SK-N-SH (cell line): ENCODE measurements at regions not wholly inside any gene's neighbourhood (a gene's known extent, or its start where the extent isn't known, plus 50 kb on each side); places are given as distances from the start of the nearest gene placed in this dataset.

Experiments used
- CTCF ChIA-PET: fragments of 300-600, 350-600 bp; formaldehyde crosslinking; extraction: SDS; loops from one replicate; lab custom pipeline; 2021; lab: Yijun Ruan, JAX
- POLR2A ChIA-PET: fragments of 350-600 bp; sonication (Branson Sonifier 250); formaldehyde crosslinking; extraction: SDS; loops from one replicate; lab custom pipeline; 2020; ENCODE audit warnings: antibody characterized with exemption, inconsistent platforms; lab: Yijun Ruan, JAX
- DNase-seq: peaks from one replicate; pipeline ENCODE4 v3.0.0; 2012
- H2AFZ ChIP-seq: fragments of 200-600 bp; sonication (generic); 2 replicates; pipeline ENCODE4 v1.8.1; 2016; ENCODE audit warnings: antibody characterized with exemption, mild to moderate bottlenecking, low read depth
- H3F3A ChIP-seq: fragments of 200-600 bp; sonication (generic); replicated peaks from 2 replicates; pipeline ENCODE3; 2016; ENCODE audit warnings: antibody characterized with exemption, mild to moderate bottlenecking; ENCODE audit not compliant: insufficient read depth
- H3K27ac ChIP-seq, 2 experiments: fragments of 200-500 bp in 1 of 2; fragments of 200-600 bp in 1 of 2; sonication (Bioruptor generic) in 1 of 2; sonication (generic), shearing (Covaris generic) in 1 of 2; 2 replicates each; pipeline versions ENCODE4 v1.5.1 to v1.6.1; 2014 to 2016; ENCODE audit warnings: low read depth in 2 of 2, inconsistent platforms in 1 of 2, low read length in 1 of 2, mild to moderate bottlenecking in 1 of 2, mixed read lengths in 1 of 2
- H3K27me3 ChIP-seq: fragments of 200-600 bp; sonication (generic), shearing (Covaris generic); 2 replicates; pipeline ENCODE4 v1.6.1; 2016; ENCODE audit warnings: mixed run types; ENCODE audit not compliant: insufficient read depth
- H3K36me3 ChIP-seq, 2 experiments: fragments of 200-500 bp in 1 of 2; fragments of 200-600 bp in 1 of 2; sonication (Bioruptor generic) in 1 of 2; sonication (generic) in 1 of 2; replicated peaks in 1 of 2; 2 replicates each; pipeline versions ENCODE3 to v1.5.1; 2014 to 2016; ENCODE audit warnings: low read length in 1 of 2, mild to moderate bottlenecking in 1 of 2; ENCODE audit not compliant: insufficient read depth in 2 of 2, control insufficient read depth in 1 of 2
- H3K4me1 ChIP-seq, 2 experiments: fragments of 200-500 bp in 1 of 2; fragments of 200-600 bp in 1 of 2; sonication (Bioruptor generic) in 1 of 2; sonication (generic), shearing (Covaris generic) in 1 of 2; 2 replicates each; pipeline versions ENCODE4 v1.5.1 to v1.6.1; 2014 to 2016; ENCODE audit warnings: low read depth in 1 of 2, low read length in 1 of 2, mixed run types in 1 of 2; ENCODE audit not compliant: insufficient read depth in 2 of 2, control insufficient read depth in 1 of 2
- H3K4me2 ChIP-seq: fragments of 200-600 bp; sonication (generic), shearing (Covaris generic); 2 replicates; pipeline ENCODE4 v1.6.1; 2017; ENCODE audit warnings: mixed run types
- H3K4me3 ChIP-seq, 2 experiments: fragments of 200-500 bp in 1 of 2; fragments of 200-600 bp in 1 of 2; sonication (Bioruptor generic) in 1 of 2; sonication (generic), shearing (Covaris generic) in 1 of 2; 2 replicates each; pipeline versions ENCODE4 v1.5.1 to v1.8.1; 2014 to 2016; ENCODE audit warnings: low read depth in 2 of 2, inconsistent platforms in 1 of 2, low read length in 1 of 2, mild to moderate bottlenecking in 1 of 2, mixed read lengths in 1 of 2, moderate library complexity in 1 of 2
- H3K79me2 ChIP-seq: fragments of 200-600 bp; sonication (generic); 2 replicates; pipeline ENCODE4 v1.8.1; 2017; ENCODE audit warnings: mild to moderate bottlenecking; ENCODE audit not compliant: insufficient read depth
- H3K9ac ChIP-seq: fragments of 200-600 bp; sonication (generic); 2 replicates; pipeline ENCODE4 v1.6.1; 2017; ENCODE audit warnings: mixed run types
- H3K9me2 ChIP-seq: fragments of 200-600 bp; sonication (generic); 2 replicates; pipeline ENCODE4 v1.6.1; 2017; ENCODE audit warnings: mixed run types
- H3K9me3 ChIP-seq: fragments of 200-600 bp; sonication (generic); 2 replicates; pipeline ENCODE4 v1.6.1; 2017; ENCODE audit warnings: mixed run types, mild to moderate bottlenecking, moderate library complexity
- H4K20me1 ChIP-seq: fragments of 200-600 bp; sonication (generic); 2 replicates; pipeline ENCODE4 v1.6.1; 2017; ENCODE audit warnings: mild to moderate bottlenecking, mixed run types; ENCODE audit not compliant: insufficient read depth
- CTCF ChIP-seq: fragments of 200-600 bp; sonication (generic); IDR thresholded peaks from 2 replicates; pipeline ENCODE4 v1.6.1; 2017; ENCODE audit warnings: antibody characterized with exemption, mild to moderate bottlenecking, moderate library complexity
- EZH2phosphoT487 ChIP-seq: fragments of 200-600 bp; sonication (generic); IDR thresholded peaks from 2 replicates; pipeline ENCODE4 v1.6.1; 2017; ENCODE audit warnings: low read depth, mixed run types, mild to moderate bottlenecking, antibody characterized with exemption, moderate library complexity, borderline replicate concordance
- NFIC ChIP-seq: IDR thresholded peaks from 2 replicates; pipeline ENCODE4 v1.4.0; 2012; ENCODE audit warnings: borderline replicate concordance
- POLR2AphosphoS5 ChIP-seq: IDR thresholded peaks from 2 replicates; pipeline ENCODE4 v1.6.1; 2012; ENCODE audit warnings: low read depth, low read length
- RFX5 ChIP-seq: IDR thresholded peaks from 2 replicates; pipeline ENCODE4 v1.6.1; 2012; ENCODE audit warnings: mild to moderate bottlenecking, improper control_type of control experiment, low read length
- SIN3A ChIP-seq: IDR thresholded peaks from 2 replicates; pipeline ENCODE4 v1.6.1; 2012; ENCODE audit warnings: low read depth, mild to moderate bottlenecking, low read length, moderate library complexity, borderline replicate concordance
- SMC3 ChIP-seq: IDR thresholded peaks from 2 replicates; pipeline ENCODE4 v1.6.1; 2012; ENCODE audit warnings: low read depth, low read length, improper control_type of control experiment
- TAF1 ChIP-seq: IDR thresholded peaks from 2 replicates; pipeline ENCODE4 v1.6.1; 2012; ENCODE audit warnings: low read depth, mild to moderate bottlenecking, low read length, moderate library complexity, borderline replicate concordance
- WGBS: methylation state at CpG from one replicate; pipeline ENCODE4 v1.1.6; 2017; ENCODE audit warnings: low lambda C conversion rate; 5-methylcytosine and 5-hydroxymethylcytosine counted together
- TF ChIP-seq, protein P1 (sequence below): IDR thresholded peaks from 2 replicates; pipeline ENCODE4 v1.4.0; 2012; ENCODE audit warnings: low read depth
- TF ChIP-seq, protein P2 (sequence below): fragments of 150-350 bp; IDR thresholded peaks from 2 replicates; pipeline ENCODE4 v1.6.1; 2016; ENCODE audit warnings: mild to moderate bottlenecking, low read depth, low read length

DNA sequence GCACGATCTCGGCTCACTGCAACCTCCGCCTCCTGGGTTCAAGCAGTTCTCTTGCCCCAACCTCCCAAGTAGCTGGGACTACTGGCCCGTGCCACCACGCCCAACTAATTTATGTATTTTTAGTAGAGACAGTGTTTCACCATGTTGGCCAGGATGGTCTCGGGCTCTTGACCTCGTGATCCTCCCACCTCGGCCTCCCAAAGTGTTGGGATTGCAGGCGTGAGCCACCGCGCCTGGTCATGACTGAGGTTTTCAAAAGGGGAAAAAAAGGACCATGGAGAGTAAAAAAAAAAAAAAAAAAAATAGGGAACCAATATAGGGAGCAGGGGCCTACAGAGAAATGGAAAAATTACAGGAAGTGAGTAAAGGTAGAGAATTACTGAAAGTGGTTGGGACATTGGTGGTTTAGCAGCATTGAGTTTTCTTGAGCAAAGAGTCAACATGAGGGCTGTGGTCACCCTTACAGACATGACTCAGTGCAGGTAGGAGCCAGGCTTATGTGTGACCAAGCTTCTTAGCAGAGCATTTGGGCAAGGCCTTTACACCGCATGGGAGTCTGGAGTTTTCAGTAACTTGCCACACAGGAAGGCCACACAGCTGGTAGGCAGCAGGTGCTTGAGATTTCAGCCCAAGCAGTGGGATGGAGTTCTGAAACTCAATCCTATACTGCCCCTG, 447.3 kb downstream of the HS3ST3B1 start:
- no peak overlapping the region for H3K27ac ChIP-seq
- H4K20me1 ChIP-seq = no peaks in the 10 kb centered on the region

DNA sequence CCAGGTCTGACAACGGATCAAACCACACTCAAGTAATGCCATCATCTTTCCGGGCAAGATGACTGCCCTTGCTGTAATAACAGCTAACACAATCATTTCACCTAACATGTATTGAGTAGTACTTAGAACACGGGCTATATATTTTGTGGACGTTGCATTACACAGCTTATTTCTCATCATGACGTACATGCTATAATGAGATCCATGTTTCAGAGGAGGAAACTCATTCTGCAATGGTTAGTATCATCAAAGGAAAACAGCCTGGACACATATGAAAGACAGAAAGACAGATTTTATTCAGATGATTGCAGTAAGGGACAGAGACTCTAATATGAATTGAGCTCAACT, 446.7 kb downstream of the HS3ST3B1 start:
- 23% methylated on average over 5 of the region's 5 CpGs for WGBS

More for the DNA sequence above, 447.3 kb downstream of the HS3ST3B1 start:
- WGBS = 13% methylated on average over 11 of the region's 12 CpGs
- TF ChIP-seq SMC3 (no peak), CTCF (no peak), RFX5 (no peak), POLR2AphosphoS5 (no peak), EZH2phosphoT487 (no peak), NFIC (no peak)
- TF ChIP-seq, protein P1, sequence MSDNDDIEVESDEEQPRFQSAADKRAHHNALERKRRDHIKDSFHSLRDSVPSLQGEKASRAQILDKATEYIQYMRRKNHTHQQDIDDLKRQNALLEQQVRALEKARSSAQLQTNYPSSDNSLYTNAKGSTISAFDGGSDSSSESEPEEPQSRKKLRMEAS = no peak
- TF ChIP-seq, protein P2, sequence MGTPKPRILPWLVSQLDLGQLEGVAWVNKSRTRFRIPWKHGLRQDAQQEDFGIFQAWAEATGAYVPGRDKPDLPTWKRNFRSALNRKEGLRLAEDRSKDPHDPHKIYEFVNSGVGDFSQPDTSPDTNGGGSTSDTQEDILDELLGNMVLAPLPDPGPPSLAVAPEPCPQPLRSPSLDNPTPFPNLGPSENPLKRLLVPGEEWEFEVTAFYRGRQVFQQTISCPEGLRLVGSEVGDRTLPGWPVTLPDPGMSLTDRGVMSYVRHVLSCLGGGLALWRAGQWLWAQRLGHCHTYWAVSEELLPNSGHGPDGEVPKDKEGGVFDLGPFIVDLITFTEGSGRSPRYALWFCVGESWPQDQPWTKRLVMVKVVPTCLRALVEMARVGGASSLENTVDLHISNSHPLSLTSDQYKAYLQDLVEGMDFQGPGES = no peak
- ChIA-PET CTCF (no interaction called here), POLR2A (no interaction called here)
- H3K27me3 ChIP-seq = no peaks in the 10 kb centered on the region
- H3K36me3 ChIP-seq = no peaks in the 10 kb centered on the region
- H3K4me3 ChIP-seq = no peak overlapping the region
- H2AFZ ChIP-seq = no peak overlapping the region
- no peak overlapping the region for H3K9ac ChIP-seq
- H3K4me1 ChIP-seq = no peaks in the 10 kb centered on the region
- no peak overlapping the region for H3K4me2 ChIP-seq
- no peaks in the 10 kb centered on the region for H3K79me2 ChIP-seq
- no peaks in the 10 kb centered on the region for H3K9me2 ChIP-seq
- DNase-seq = no peak
- H3K9me3 ChIP-seq = no peaks in the 10 kb centered on the region
- H3F3A ChIP-seq = no peaks in the 10 kb centered on the region

More for the DNA sequence above, 446.7 kb downstream of the HS3ST3B1 start:
- no peak for TF ChIP-seq SIN3A
- TF ChIP-seq TAF1 = no peak
- Histone ChIP-seq H3K9ac (no peak overlapping the region), H3K79me2 (no peaks in the 10 kb centered on the region), H3K9me2 (no peaks in the 10 kb centered on the region), H2AFZ (no peak overlapping the region), H3K36me3 (no peaks in the 10 kb centered on the region), H3K9me3 (no peaks in the 10 kb centered on the region), H3K27ac (no peak overlapping the region), H3K4me3 (no peak overlapping the region), H3K4me2 (no peak overlapping the region), H3F3A (no peaks in the 10 kb centered on the region), H4K20me1 (no peaks in the 10 kb centered on the region), H3K4me1 (no peaks in the 10 kb centered on the region), H3K27me3 (no peaks in the 10 kb centered on the region; the same call in 1 of the 2 replicates)
- ChIA-PET CTCF (no interaction called here), POLR2A (no interaction called here)
- DNase-seq = no peak
